Left ventricle myocardium inferior (tissue), 1 donor: ENCODE measurements at regions not wholly inside any gene's neighbourhood (a gene's known extent, or its start where the extent isn't known, plus 50 kb on each side); places are given as distances from the start of the nearest gene placed in this dataset.

Experiments used
- DNase-seq: peaks from one replicate; pipeline ENCODE4 v3.0.0-alpha.2; 2020
- H3K27ac ChIP-seq: fragments of 200-600 bp; replicated peaks from 2 replicates; pipeline ENCODE4 v1.8.0; 2021
- H3K27me3 ChIP-seq: fragments of 200-600 bp; 2 replicates; pipeline ENCODE4 v1.8.0; 2021; ENCODE audit warnings: low read depth
- H3K36me3 ChIP-seq: fragments of 200-600 bp; 2 replicates; pipeline ENCODE4 v1.8.0; 2021
- H3K4me1 ChIP-seq: fragments of 200-600 bp; 2 replicates; pipeline ENCODE4 v1.8.0; 2021
- H3K4me3 ChIP-seq: fragments of 200-600 bp; 2 replicates; pipeline ENCODE4 v1.8.0; 2021; ENCODE audit warnings: mild to moderate bottlenecking, moderate library complexity
- H3K9me3 ChIP-seq: fragments of 200-600 bp; replicated peaks from 2 replicates; pipeline ENCODE4 v1.8.0; 2021
- intact Hi-C: fragments of 100-400 bp; cut with micrococcal nuclease; formaldehyde crosslinking; loops from one replicate; pipeline ENCODE4 v1.11.0; 2022
- TF ChIP-seq, protein P1 (sequence below): fragments of 200-600 bp; IDR thresholded peaks from 2 replicates; pipeline ENCODE4 v1.8.0; 2021; ENCODE audit warnings: antibody characterized with exemption, mild to moderate bottlenecking, borderline replicate concordance
- donor health status: DM: no; HTN: yes; CAD: no; lungs with severe emphysema.

DNA sequence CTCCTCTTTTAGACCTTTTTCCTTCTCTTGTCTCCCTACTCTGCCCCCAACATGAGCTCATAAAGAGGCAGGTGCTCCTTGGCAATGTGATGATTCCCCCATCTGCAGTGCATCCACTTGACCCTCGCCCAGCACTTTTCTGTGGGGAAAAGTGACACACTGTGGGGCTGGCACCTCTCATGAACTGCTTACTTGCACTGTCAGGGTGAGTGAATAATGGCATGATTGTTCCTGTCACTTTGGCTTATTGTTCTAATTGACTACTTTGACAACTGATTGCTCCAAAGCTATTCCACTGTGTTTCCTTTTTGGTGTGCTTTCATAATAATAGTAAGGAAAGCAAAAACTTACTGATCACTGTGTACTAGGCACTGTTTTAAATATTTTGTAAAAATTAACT, 253.3 kb upstream of the SUCLG2 start:
- no peak overlapping the region for H3K4me3 ChIP-seq

DNA sequence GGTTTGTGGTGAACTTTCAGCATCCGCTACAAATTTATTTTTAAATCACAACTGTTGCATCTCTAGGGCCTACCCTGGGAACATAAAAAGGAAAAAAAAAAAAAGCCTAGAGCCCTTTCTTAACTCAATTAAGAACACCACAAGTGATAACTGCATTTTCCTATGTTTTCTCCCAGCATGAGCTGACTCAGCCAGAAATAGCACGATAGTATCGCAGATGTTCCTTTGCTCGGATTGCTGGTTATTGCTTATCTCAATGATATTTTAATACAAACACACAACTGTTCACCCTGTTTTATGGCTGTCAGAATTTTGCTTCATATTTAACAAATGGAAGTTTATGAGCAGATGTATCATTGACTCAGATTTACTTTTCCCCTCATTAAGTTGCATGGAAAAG, 251.8 kb upstream of the SUCLG2 start:
- no peak for DNase-seq
- H3K27ac ChIP-seq, result no peak overlapping the region
- H3K27me3 ChIP-seq, result no peaks in the 10 kb centered on the region
- intact Hi-C loops, result no loop called here
- H3K9me3 ChIP-seq, result no peaks in the 10 kb centered on the region
- H3K36me3 ChIP-seq, result no peaks in the 10 kb centered on the region
- TF ChIP-seq, protein P1, sequence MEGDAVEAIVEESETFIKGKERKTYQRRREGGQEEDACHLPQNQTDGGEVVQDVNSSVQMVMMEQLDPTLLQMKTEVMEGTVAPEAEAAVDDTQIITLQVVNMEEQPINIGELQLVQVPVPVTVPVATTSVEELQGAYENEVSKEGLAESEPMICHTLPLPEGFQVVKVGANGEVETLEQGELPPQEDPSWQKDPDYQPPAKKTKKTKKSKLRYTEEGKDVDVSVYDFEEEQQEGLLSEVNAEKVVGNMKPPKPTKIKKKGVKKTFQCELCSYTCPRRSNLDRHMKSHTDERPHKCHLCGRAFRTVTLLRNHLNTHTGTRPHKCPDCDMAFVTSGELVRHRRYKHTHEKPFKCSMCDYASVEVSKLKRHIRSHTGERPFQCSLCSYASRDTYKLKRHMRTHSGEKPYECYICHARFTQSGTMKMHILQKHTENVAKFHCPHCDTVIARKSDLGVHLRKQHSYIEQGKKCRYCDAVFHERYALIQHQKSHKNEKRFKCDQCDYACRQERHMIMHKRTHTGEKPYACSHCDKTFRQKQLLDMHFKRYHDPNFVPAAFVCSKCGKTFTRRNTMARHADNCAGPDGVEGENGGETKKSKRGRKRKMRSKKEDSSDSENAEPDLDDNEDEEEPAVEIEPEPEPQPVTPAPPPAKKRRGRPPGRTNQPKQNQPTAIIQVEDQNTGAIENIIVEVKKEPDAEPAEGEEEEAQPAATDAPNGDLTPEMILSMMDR, result no peak
- H3K4me1 ChIP-seq, result no peaks in the 10 kb centered on the region
- no peak overlapping the region for H3K4me3 ChIP-seq

More for the DNA sequence above, 253.3 kb upstream of the SUCLG2 start:
- Histone ChIP-seq H3K36me3 (no peaks in the 10 kb centered on the region), H3K9me3 (no peaks in the 10 kb centered on the region), H3K4me1 (no peaks in the 10 kb centered on the region), H3K27me3 (no peaks in the 10 kb centered on the region), H3K27ac (no peak overlapping the region)
- intact Hi-C loops, result no loop called here
- TF ChIP-seq, protein P1, result no peak
- DNase-seq, result no peak

DNA sequence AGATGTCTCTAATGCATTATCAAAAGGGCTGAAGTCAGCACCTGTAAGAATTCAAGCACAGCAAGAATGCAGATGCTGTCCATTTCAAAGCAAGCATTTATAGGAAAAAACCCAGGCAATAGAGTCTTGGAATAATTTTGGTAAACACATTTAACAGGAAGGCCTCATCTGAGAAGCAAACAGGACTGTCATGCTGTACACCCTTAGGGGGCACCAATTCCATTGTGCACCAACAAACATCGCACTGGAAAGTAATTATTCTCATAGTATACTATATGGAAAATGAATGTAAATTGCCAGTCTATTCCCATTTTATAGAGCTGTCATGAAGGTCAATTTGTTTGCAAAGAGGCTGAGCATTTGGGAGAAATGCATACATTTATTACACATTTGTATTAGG, 247.3 kb upstream of the SUCLG2 start:
- no peaks in the 10 kb centered on the region for H3K4me1 ChIP-seq
- H3K4me3 ChIP-seq, result no peak overlapping the region
- no peaks in the 10 kb centered on the region for H3K9me3 ChIP-seq
- TF ChIP-seq, protein P1, result peak; percentile 15
- H3K27me3 ChIP-seq, result no peaks in the 10 kb centered on the region
- DNase-seq, result no peak
- intact Hi-C loops, result no loop called here
- H3K36me3 ChIP-seq, result no peaks in the 10 kb centered on the region
- no peak overlapping the region for H3K27ac ChIP-seq

DNA sequence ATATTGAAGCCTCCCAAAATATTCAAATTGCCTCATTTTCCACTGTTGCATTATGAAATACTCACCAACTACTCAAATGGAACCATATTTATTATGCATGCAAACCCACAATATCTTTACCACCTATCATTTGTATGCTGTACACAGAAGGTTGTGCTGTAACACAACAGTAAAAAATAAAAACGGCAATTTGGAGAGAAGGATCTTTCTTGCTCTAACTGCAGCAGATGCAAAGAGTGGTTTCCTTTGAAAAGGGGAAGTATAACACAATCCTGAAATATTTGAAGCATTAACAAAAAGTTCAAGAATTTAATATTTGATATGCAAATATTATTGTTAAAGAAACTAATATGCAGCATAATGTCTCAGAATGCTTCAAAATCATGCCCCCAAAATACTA, 244.5 kb upstream of the SUCLG2 start:
- H3K4me1 ChIP-seq, result no peaks in the 10 kb centered on the region
- H3K27ac ChIP-seq, result no peak overlapping the region
- TF ChIP-seq, protein P1, result no peak
- no peaks in the 10 kb centered on the region for H3K36me3 ChIP-seq
- DNase-seq, result no peak
- intact Hi-C loops, result no loop called here
- H3K9me3 ChIP-seq, result no peaks in the 10 kb centered on the region
- no peaks in the 10 kb centered on the region for H3K27me3 ChIP-seq
- no peak overlapping the region for H3K4me3 ChIP-seq

DNA sequence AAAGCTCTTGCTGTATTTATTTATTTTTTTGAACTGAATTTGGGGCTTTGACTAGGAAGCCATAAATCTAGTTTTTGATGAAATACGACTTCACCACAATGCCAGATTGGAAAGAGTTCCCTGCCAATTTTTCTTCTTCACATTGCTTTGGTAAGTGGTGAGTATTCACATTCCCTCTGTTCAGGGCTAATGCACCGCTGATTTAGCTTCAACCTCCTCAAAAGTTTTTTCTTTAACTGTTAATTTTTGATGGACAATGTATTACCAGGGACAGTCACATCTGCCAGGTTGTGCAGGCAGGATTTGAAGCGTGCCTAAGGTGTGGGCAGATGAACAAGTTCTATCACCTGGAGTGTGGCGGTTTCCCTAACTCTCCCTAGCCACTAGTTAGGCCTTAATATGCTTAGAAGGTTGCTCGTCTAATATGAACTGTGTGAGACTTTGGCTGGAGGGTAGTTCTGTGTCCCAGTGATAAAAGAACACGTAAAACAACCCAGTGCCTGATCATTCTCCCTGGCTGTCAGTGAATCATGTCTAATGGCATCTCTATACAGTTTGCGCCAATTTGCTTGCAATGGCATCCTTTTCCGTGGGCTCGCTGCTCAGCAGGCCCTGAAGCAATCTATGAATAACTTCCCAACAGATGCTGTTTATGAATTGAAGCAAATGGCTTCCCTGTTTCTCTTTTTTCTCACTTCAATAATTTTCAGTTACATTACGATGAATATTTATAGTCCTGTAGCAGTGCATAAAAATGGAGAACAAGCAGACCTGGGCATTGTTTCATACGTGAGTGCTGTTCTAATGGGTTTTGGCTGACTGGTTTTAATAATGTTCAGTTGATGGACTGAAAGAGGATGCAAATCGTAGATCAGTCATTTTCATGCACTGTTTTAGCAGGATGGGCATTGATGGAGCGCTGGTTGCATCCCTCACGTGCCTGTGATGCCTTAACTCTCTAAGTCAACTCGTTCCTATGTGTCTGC, 243.2 kb upstream of the SUCLG2 start:
- H3K27me3 ChIP-seq, result no peaks in the 10 kb centered on the region
- H3K36me3 ChIP-seq, result no peaks in the 10 kb centered on the region
- H3K4me1 ChIP-seq, result no peaks in the 10 kb centered on the region
- no peak overlapping the region for H3K4me3 ChIP-seq
- intact Hi-C loops, result no loop called here
- TF ChIP-seq, protein P1, result no peak
- no peaks in the 10 kb centered on the region for H3K9me3 ChIP-seq
- H3K27ac ChIP-seq, result no peak overlapping the region
- DNase-seq, result no peak
